Dermis blood vessel endothelial cell (primary cell): ENCODE measurements at regions not wholly inside any gene's neighbourhood (a gene's known extent, or its start where the extent isn't known, plus 50 kb on each side); places are given as distances from the start of the nearest gene placed in this dataset.
A peak's percentile ranks its signal among the peaks of the same experiment; 100 is the strongest.
"Not testable (repeated sequence)": the region's sequence is repeated elsewhere in the genome, so short reads cannot be mapped to it uniquely, and the experiment has no call there.

ENCODE experiments used
- DNase-seq: peaks from one replicate; pipeline ENCODE4 v3.0.0; 2010

GRCh38 chr18:62442391-62442790 lies 80.4 kb upstream of the ZCCHC2 start:
- no peak for DNase-seq

GRCh38 chr18:62445386-62445917 lies 77.4 kb upstream of the ZCCHC2 start:
- no peak for DNase-seq

- DNase-seq, result no peak
These were observed 76.3 kb upstream of the ZCCHC2 start for GRCh38 chr18:62446511-62446910.

- DNase-seq, result no peak
These were observed 75.2 kb upstream of the ZCCHC2 start for GRCh38 chr18:62447652-62448051.

GRCh38 chr18:62448426-62448825 lies 74.4 kb upstream of the ZCCHC2 start:
- no peak for DNase-seq

GRCh38 chr18:62449490-62450104 lies 73.2 kb upstream of the ZCCHC2 start:
- DNase-seq, result no peak

GRCh38 chr18:62450175-62450545 lies 72.7 kb upstream of the ZCCHC2 start:
- DNase-seq, result no peak

GRCh38 chr18:62450546-62451410 lies 72.0 kb upstream of the ZCCHC2 start:
- peak; percentile 99 for DNase-seq

- DNase-seq, result no peak
These were observed 70.5 kb upstream of the ZCCHC2 start for GRCh38 chr18:62452280-62452831.

GRCh38 chr18:62453864-62454263 lies 69.0 kb upstream of the ZCCHC2 start:
- no peak for DNase-seq

- DNase-seq, result no peak
These were observed 68.3 kb upstream of the ZCCHC2 start for GRCh38 chr18:62454527-62454926.

GRCh38 chr18:62455222-62455621 lies 67.6 kb upstream of the ZCCHC2 start:
- DNase-seq, result peak; percentile 72

- DNase-seq, result peak; percentile 28
These were observed 64.9 kb upstream of the ZCCHC2 start for GRCh38 chr18:62457877-62458276.

GRCh38 chr18:62458346-62458745 lies 64.5 kb upstream of the ZCCHC2 start:
- no peak for DNase-seq

- no peak for DNase-seq
These were observed 63.7 kb upstream of the ZCCHC2 start for GRCh38 chr18:62458868-62459716.

GRCh38 chr18:62460851-62461300 lies 61.9 kb upstream of the ZCCHC2 start:
- no peak for DNase-seq

- DNase-seq, result no peak
These were observed 61.2 kb upstream of the ZCCHC2 start for GRCh38 chr18:62461591-62461990.

GRCh38 chr18:62464266-62464665 lies 58.6 kb upstream of the ZCCHC2 start:
- no peak for DNase-seq

GRCh38 chr18:62469131-62469530 lies 53.7 kb upstream of the ZCCHC2 start:
- DNase-seq, result not testable (repeated sequence)
